A549 (cell line): ENCODE measurements at regions not wholly inside any gene's neighbourhood (a gene's known extent, or its start where the extent isn't known, plus 50 kb on each side); places are given as distances from the start of the nearest gene placed in this dataset.

Source experiments
- ATAC-seq, 2 experiments: fragments of 200-7000 bp in 1 of 2; fragments of >200 bp in 1 of 2; cut with Nextera tagmentation in 1 of 2; cut with Tn5 transposase in 1 of 2; 3 replicates each; pipeline versions ENCODE4 v1.8.0 to v1.9.1; 2018 to 2020; ENCODE audit warnings: mild to moderate bottlenecking in 1 of 2, moderate library complexity in 1 of 2
- CTCF ChIA-PET: fragments of 300-600 bp; sonication (Branson Sonifier 250); formaldehyde crosslinking; extraction: SDS; loops from one replicate; lab custom pipeline; 2021; ENCODE audit warnings: antibody characterized with exemption, inconsistent platforms; lab: Yijun Ruan, JAX
- POLR2A ChIA-PET: fragments of 350-600 bp; formaldehyde crosslinking; extraction: SDS; loops from one replicate; lab custom pipeline; 2021; ENCODE audit warnings: antibody characterized with exemption, inconsistent platforms; lab: Yijun Ruan, JAX
- DNase-seq, 2 experiments: peaks; one replicate each; pipeline versions ENCODE4 v3.0.0 to v3.0.0-alpha.2; 2011 to 2016; ENCODE audit warnings: low read depth in 1 of 2, low spot score in 1 of 2
- FAIRE-seq: peaks from 2 replicates; lab custom pipeline; 2011; peaks lifted over from hg19 to GRCh38; lab: Jason Lieb, UNC
- H3K27ac ChIP-seq, 2 experiments: fragments of >200 bp; sonication (Bioruptor Twin); formaldehyde crosslinking; 3 replicates each; pipeline ENCODE4 v1.5.1; 2016 to 2017
- H3K4me1 ChIP-seq: fragments of >200 bp; sonication (Bioruptor Twin); formaldehyde crosslinking; 3 replicates; pipeline ENCODE4 v1.6.1; 2016
- H3K4me2 ChIP-seq: fragments of >200 bp; sonication (Bioruptor Twin); formaldehyde crosslinking; 3 replicates; pipeline ENCODE4 v1.6.1; 2016
- H3K4me3 ChIP-seq: fragments of >200 bp; sonication (Bioruptor Twin); formaldehyde crosslinking; 3 replicates; pipeline ENCODE4 v1.5.1; 2016
- H3K9me3 ChIP-seq: fragments of >200 bp; sonication (Bioruptor Twin); formaldehyde crosslinking; 3 replicates; pipeline ENCODE4 v1.6.1; 2016
- CBX2 ChIP-seq: fragments of 200-600 bp; sonication (generic); IDR thresholded peaks from 2 replicates; pipeline ENCODE4 v1.6.1; 2016; ENCODE audit warnings: low read depth, mild to moderate bottlenecking, borderline replicate concordance
- CBX8 ChIP-seq: fragments of 200-600 bp; sonication (generic); IDR thresholded peaks from 2 replicates; pipeline ENCODE4 v1.6.1; 2016
- CEBPB ChIP-seq, 2 experiments: fragments of >200 bp in 1 of 2; sonication (Bioruptor Twin) in 1 of 2; formaldehyde crosslinking in 1 of 2; IDR thresholded peaks; 2 replicates each; pipeline ENCODE4 v1.6.1; 2012 to 2016
- CHD2 ChIP-seq: fragments of 150-350 bp; IDR thresholded peaks from 2 replicates; pipeline ENCODE4 v1.6.1; 2014; ENCODE audit warnings: low read length; ENCODE audit not compliant: partially characterized antibody
- EHF ChIP-seq: fragments of 250-450 bp; sonication (Bioruptor Pico); IDR thresholded peaks from 2 replicates; pipeline ENCODE4 v1.5.0; 2020; ENCODE audit warnings: mild to moderate bottlenecking
- ELK1 ChIP-seq: fragments of 150-350 bp; IDR thresholded peaks from 2 replicates; pipeline ENCODE4 v1.6.1; 2014; ENCODE audit warnings: low read depth, mild to moderate bottlenecking, low read length
- EP300 ChIP-seq, 2 experiments: fragments of >200 bp; sonication (Bioruptor Twin); formaldehyde crosslinking; IDR thresholded peaks; 2 replicates in 1 of 2; 3 replicates in 1 of 2; pipeline ENCODE4 v1.6.1; 2016 to 2017
- FOSB ChIP-seq: fragments of 250-450 bp; sonication (Bioruptor Pico); IDR thresholded peaks from 2 replicates; pipeline ENCODE4 v1.5.0; 2020; ENCODE audit warnings: mild to moderate bottlenecking, moderate library complexity
- FOSL2 ChIP-seq, 2 experiments: fragments of 450-650 bp in 1 of 2; fragments of >200 bp in 1 of 2; sonication (Bioruptor Twin) in 1 of 2; formaldehyde crosslinking; IDR thresholded peaks; 2 replicates each; pipeline versions ENCODE4 v1.5.0 to v1.6.1; 2016 to 2020; ENCODE audit warnings: mild to moderate bottlenecking in 1 of 2, moderate library complexity in 1 of 2
- GATA3 ChIP-seq: IDR thresholded peaks from 2 replicates; pipeline ENCODE4 v1.6.1; 2012; ENCODE audit warnings: borderline replicate concordance
- HEYL ChIP-seq: fragments of 250-450 bp; sonication (Bioruptor Pico); IDR thresholded peaks from 2 replicates; pipeline ENCODE4 v1.8.0; 2021; ENCODE audit warnings: mild to moderate bottlenecking, moderate library complexity
- HOXB5 ChIP-seq: fragments of 250-450 bp; sonication (Bioruptor Pico); IDR thresholded peaks from 2 replicates; pipeline ENCODE4 v1.5.0; 2020; ENCODE audit warnings: mild to moderate bottlenecking, moderate library complexity
- JUN ChIP-seq, 2 experiments: fragments of >200 bp; sonication (Bioruptor Twin); formaldehyde crosslinking; IDR thresholded peaks; 2 replicates in 1 of 2; 3 replicates in 1 of 2; pipeline ENCODE4 v1.6.1; 2016 to 2017
- JUNB ChIP-seq: fragments of >200 bp; sonication (Bioruptor Twin); formaldehyde crosslinking; IDR thresholded peaks from 2 replicates; pipeline ENCODE4 v1.6.1; 2016
- MAFK ChIP-seq: fragments of 450-650 bp; IDR thresholded peaks from 2 replicates; pipeline ENCODE4 v1.6.1; 2014; ENCODE audit not compliant: partially characterized antibody
- MAX ChIP-seq: IDR thresholded peaks from 2 replicates; pipeline ENCODE4 v1.6.1; 2012
- NFE2L2 ChIP-seq: fragments of 150-350 bp; conservative IDR thresholded peaks from 2 replicates; pipeline ENCODE4 v1.6.1; 2014; ENCODE audit warnings: low read length
- NR3C1 ChIP-seq: fragments of >200 bp; sonication (Bioruptor Twin); formaldehyde crosslinking; IDR thresholded peaks from 3 replicates; pipeline ENCODE4 v1.6.1; 2017
- PBX3 ChIP-seq: IDR thresholded peaks from 2 replicates; pipeline ENCODE4 v1.6.1; 2012
- POLR2A ChIP-seq: IDR thresholded peaks from 2 replicates; pipeline ENCODE4 v1.6.1; 2012; ENCODE audit warnings: mild to moderate bottlenecking, low read length
- RFX5 ChIP-seq: fragments of 450-650 bp; IDR thresholded peaks from 2 replicates; pipeline ENCODE4 v1.7.1; 2014; ENCODE audit warnings: antibody characterized with exemption, mild to moderate bottlenecking, moderate library complexity
- SREBF2 ChIP-seq: fragments of 450-650 bp; IDR thresholded peaks from 2 replicates; pipeline ENCODE4 v1.6.1; 2014; ENCODE audit warnings: mild to moderate bottlenecking, moderate library complexity
- TP53 ChIP-seq: fragments of 250-450 bp; sonication (Bioruptor Pico); IDR thresholded peaks from 2 replicates; pipeline ENCODE4 v1.5.0; 2021; ENCODE audit warnings: mild to moderate bottlenecking, moderate library complexity
- USF2 ChIP-seq: fragments of 450-650 bp; IDR thresholded peaks from 2 replicates; pipeline ENCODE4 v1.6.1; 2014; ENCODE audit warnings: antibody characterized with exemption
- ZSCAN20 ChIP-seq: fragments of 250-450 bp; sonication (Bioruptor Pico); IDR thresholded peaks from 2 replicates; pipeline ENCODE4 v1.8.0; 2022; ENCODE audit warnings: mild to moderate bottlenecking, moderate library complexity
- WGBS: methylation state at CpG from one replicate; pipeline ENCODE4 v1.1.6; 2017; ENCODE audit errors: missing lambda C conversion rate; 5-methylcytosine and 5-hydroxymethylcytosine counted together
- TF ChIP-seq, protein P1 (sequence below): fragments of >200 bp; sonication (Bioruptor Twin); formaldehyde crosslinking; IDR thresholded peaks from 3 replicates; pipeline ENCODE4 v1.5.1; 2016
- TF ChIP-seq, protein P2 (sequence below): fragments of 250-450 bp; sonication (Bioruptor Pico); IDR thresholded peaks from 2 replicates; pipeline ENCODE4 v1.5.0; 2021; ENCODE audit warnings: mild to moderate bottlenecking, moderate library complexity, borderline replicate concordance

DNA sequence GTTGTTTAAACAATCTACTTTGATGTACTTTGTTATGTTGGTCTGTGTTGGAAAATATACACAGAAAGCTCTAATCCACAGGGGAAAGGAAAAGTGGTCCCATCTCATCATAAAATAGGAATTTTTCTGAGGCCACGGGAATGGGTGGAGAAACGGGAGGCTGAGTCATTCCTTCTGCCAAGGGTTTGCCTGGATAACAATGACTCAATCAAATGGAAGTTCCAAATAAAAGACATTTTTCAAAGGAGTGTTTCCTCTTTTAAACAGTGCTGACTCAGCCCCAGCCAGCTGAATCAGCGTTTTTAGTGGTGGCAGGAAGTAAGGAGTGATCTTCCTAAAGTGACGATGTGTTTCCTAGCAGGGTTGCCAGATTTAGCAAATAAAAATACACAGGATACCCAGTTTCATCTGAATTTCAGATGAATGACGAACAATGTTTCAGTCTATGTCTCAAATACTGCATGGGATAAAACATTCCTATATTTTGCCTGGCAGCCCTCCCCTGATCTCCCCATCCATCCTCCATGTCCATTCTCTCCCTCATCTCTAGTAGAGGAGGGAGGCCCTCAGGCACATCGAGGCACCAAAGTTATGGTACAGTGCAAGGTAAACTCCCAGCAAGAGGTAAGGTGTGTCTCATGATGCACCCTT lies 345.4 kb upstream of the GATB start:
- CTCF ChIA-PET, result no interaction called here
- TF ChIP-seq EP300 (IDR thresholded peaks at IDR 0.05) (no peak), TP53 (CRISPR knock-in tag) (no peak), CEBPB (IDR thresholded peaks at IDR 0.05) (peak in 1 of 2 experiments; percentile 50; a peak in 1 of 4 replicates), RFX5 (peak; percentile 45; the same call in 1 of the 2 replicates), ELK1 (no peak), FOSL2 (IDR thresholded peaks at IDR 0.05) (peak; percentile 76), FOSL2 (CRISPR knock-in tag; IDR thresholded peaks at IDR 0.05) (peak; percentile 94), USF2 (no peak), JUN (IDR thresholded peaks at IDR 0.05) (peak; percentile 39 to 47; a peak in 1 of 5 replicates), GATA3 (peak; percentile 44; the same call in 1 of the 2 replicates), CHD2 (no peak), EHF (no peak), CBX8 (no peak), POLR2A (no peak), MAX (peak; percentile 37; the same call in 1 of the 2 replicates), JUNB (peak; percentile 81), MAFK (peak; percentile 100)
- TF ChIP-seq, protein P1, sequence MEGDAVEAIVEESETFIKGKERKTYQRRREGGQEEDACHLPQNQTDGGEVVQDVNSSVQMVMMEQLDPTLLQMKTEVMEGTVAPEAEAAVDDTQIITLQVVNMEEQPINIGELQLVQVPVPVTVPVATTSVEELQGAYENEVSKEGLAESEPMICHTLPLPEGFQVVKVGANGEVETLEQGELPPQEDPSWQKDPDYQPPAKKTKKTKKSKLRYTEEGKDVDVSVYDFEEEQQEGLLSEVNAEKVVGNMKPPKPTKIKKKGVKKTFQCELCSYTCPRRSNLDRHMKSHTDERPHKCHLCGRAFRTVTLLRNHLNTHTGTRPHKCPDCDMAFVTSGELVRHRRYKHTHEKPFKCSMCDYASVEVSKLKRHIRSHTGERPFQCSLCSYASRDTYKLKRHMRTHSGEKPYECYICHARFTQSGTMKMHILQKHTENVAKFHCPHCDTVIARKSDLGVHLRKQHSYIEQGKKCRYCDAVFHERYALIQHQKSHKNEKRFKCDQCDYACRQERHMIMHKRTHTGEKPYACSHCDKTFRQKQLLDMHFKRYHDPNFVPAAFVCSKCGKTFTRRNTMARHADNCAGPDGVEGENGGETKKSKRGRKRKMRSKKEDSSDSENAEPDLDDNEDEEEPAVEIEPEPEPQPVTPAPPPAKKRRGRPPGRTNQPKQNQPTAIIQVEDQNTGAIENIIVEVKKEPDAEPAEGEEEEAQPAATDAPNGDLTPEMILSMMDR, result no peak
- ATAC-seq, result peak; percentile 85 to 88
- POLR2A ChIA-PET, result no interaction called here
- Histone ChIP-seq H3K4me1 (peaks cover 54% of the 10 kb centered on the region), H3K4me2 (peak overlapping the region; percentile 50), H3K9me3 (no peaks in the 10 kb centered on the region), H3K27ac (peak overlapping the region; percentile 64 to 87), H3K4me3 (no peak overlapping the region)
- peak; percentile 69 to 89 for DNase-seq
- 14% methylated on average over 5 of the region's 6 CpGs for WGBS
- FAIRE-seq, result no peak

DNA sequence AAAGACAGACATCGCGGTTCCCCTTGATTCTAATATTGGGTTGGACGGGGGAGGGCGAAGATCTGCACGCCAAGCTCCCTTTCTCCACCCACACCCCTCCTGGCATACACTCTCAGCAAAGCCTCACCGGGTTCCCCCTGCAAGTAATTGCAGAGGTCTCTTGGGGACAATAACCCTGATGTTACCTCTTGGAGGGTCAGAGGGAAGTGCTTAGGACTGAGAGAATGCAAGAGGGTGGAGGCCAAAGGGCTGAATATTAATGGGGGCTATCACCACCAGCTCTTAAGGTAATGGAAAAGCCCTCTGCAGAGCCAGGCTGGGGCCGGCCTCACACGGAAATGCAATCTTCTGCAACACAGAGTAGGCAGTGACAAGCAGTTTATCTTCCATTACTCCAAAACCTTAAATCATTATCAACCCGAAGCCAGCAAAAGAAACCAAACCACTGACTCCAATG lies 344.1 kb upstream of the GATB start:
- CTCF ChIA-PET, result interaction anchor here (0.6 kb wide), 1 partner anchor 267 kb away, joined by 3 read pairs; no protein-coding TSS in a partner anchor
- TF ChIP-seq CEBPB (IDR thresholded peaks at IDR 0.05) (no peak), PBX3 (no peak), HEYL (no peak), EP300 (IDR thresholded peaks at IDR 0.05) (no peak), ZSCAN20 (CRISPR knock-in tag) (no peak), SREBF2 (no peak), HOXB5 (CRISPR knock-in tag) (no peak), NR3C1 (no peak), POLR2A (no peak), NFE2L2 (no peak), FOSB (CRISPR knock-in tag) (no peak), CBX2 (no peak)
- TF ChIP-seq, protein P2, sequence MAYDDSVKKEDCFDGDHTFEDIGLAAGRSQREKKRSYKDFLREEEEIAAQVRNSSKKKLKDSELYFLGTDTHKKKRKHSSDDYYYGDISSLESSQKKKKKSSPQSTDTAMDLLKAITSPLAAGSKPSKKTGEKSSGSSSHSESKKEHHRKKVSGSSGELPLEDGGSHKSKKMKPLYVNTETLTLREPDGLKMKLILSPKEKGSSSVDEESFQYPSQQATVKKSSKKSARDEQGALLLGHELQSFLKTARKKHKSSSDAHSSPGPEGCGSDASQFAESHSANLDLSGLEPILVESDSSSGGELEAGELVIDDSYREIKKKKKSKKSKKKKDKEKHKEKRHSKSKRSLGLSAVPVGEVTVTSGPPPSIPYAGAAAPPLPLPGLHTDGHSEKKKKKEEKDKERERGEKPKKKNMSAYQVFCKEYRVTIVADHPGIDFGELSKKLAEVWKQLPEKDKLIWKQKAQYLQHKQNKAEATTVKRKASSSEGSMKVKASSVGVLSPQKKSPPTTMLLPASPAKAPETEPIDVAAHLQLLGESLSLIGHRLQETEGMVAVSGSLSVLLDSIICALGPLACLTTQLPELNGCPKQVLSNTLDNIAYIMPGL (CRISPR knock-in tag), result no peak
- ATAC-seq (no peak), FAIRE-seq (no peak), DNase-seq (no peak)
- POLR2A ChIA-PET, result no interaction called here
- 88% methylated on average over 9 of the region's 9 CpGs for WGBS
- no peak overlapping the region for H3K4me2 ChIP-seq
- no peaks in the 10 kb centered on the region for H3K9me3 ChIP-seq
- H3K4me3 ChIP-seq, result no peak overlapping the region
- peak overlapping the region in 1 of 2 experiments; percentile 87; a peak in 3 of 6 replicates for H3K27ac ChIP-seq
- peaks cover 54% of the 10 kb centered on the region for H3K4me1 ChIP-seq
